Activated CD4-positive, CD25-positive, alpha-beta regulatory T cell treated with anti-CD3 and anti-CD28 coated beads, Interleukin-2, amount 50 U/mL, for 24 hours (primary cell): ENCODE measurements at regions not wholly inside any gene's neighbourhood (a gene's known extent, or its start where the extent isn't known, plus 50 kb on each side); places are given as distances from the start of the nearest gene placed in this dataset.

Experiments
- ATAC-seq, 2 donors: fragments of 150-1000 bp; cut with Tn5 transposase; one replicate each; pipeline ENCODE4 v1.10.0; 2021; ENCODE audit warnings: mild to moderate bottlenecking in 1 of 2, moderate library complexity in 1 of 2

- ATAC-seq = peak; percentile 94
These were observed 55.9 kb upstream of the TMCC3 start for GRCh38 chr12:94706250-94706661.

DNA sequence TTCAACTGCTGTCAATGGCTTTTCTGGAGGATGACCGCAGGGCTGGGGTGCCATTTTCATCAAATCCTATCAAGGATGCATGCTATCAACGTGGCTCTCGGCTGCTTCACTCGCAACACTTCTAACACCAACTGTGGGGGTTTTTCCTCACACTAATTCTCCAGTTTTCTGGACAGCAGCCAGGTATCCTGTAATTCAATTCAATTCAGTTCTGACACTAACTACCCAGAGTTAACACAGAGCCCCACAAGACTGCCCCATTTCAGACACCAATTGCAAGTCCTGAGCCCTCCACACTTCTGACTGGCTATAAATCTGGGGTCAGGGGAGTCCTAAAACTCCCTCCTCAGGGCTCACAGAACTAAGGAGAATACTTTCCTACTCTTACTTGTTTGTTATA, 55.3 kb upstream of the TMCC3 start:
- ATAC-seq = no peak

- ATAC-seq = no peak
These were observed 54.3 kb upstream of the TMCC3 start for GRCh38 chr12:94704452-94705306.

GRCh38 chr12:94702696-94703095, 52.3 kb upstream of the TMCC3 start:
- no peak for ATAC-seq

- no peak for ATAC-seq
These were observed 51.4 kb upstream of the TMCC3 start for GRCh38 chr12:94701711-94702110.

GRCh38 chr12:94700662-94701061, 50.3 kb upstream of the TMCC3 start:
- no peak for ATAC-seq
